ENCODE measurements at regions not wholly inside any gene's neighbourhood (a gene's known extent, or its start where the extent isn't known, plus 50 kb on each side); places are given as distances from the start of the nearest gene placed in this dataset.

DNA sequence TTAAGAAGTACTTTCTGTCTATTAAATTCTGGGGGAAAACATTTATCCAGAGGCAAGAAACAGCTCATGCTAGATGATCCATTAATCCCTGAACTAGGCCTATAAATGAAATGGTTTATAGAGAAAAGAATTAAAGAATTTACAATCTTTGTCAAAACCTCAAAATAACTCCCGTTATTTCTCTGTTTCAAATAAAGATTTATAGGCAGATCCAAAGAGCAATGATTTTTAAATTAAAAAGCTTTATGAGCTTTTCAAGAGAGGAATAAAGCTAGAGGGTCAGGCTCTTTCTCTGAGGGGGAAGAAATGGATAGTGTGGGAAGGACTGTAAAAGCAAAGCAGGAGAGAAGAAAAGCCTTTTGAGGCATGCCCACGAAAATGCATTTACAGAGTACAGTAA lies 82.5 kb upstream of the OGFRL1 start:
- H2BK5ac ChIP-seq (ENCODE audit: insufficient read length, low read length), result no peak overlapping the region
- H3K79me1 ChIP-seq (ENCODE audit: insufficient read depth, low read depth, low read length, poor library complexity, severe bottlenecking), result no peaks in the 10 kb centered on the region
- no peak overlapping the region for H3K14ac ChIP-seq (ENCODE audit: insufficient read depth, low read length)
- Mint-ChIP-seq H3K27ac (no peak overlapping the region), H3K4me1 (peaks cover 0 to 4% of the 10 kb centered on the region in 2 experiments; a peak in 3 of 4 replicates), H3K27me3 (ENCODE audit: low read depth) (no peaks in the 10 kb centered on the region), H3K9me3 (peaks cover 0 to 1% of the 10 kb centered on the region in 2 experiments; a peak in 1 of 5 replicates), H3K4me3 (no peak overlapping the region), H3K36me3 (ENCODE audit: insufficient read depth in 1 of 3, low read depth in 3 of 3) (no peaks in the 10 kb centered on the region)
- H2BK20ac ChIP-seq (ENCODE audit: low read depth, low read length, poor library complexity, severe bottlenecking), result no peak overlapping the region
- H4K20me1 ChIP-seq (ENCODE audit: control insufficient read depth, insufficient read depth, insufficient read length), result no peaks in the 10 kb centered on the region
- no peak overlapping the region for H3K23ac ChIP-seq (ENCODE audit: insufficient read length, low read depth, low read length)
- H3K4me2 ChIP-seq (ENCODE audit: insufficient read depth, insufficient read length, low read length), result no peak overlapping the region
- H3K79me2 ChIP-seq (ENCODE audit: insufficient read depth, low read length), result no peaks in the 10 kb centered on the region
- H4K5ac ChIP-seq (ENCODE audit: insufficient read length, low read depth, low read length), result no peak overlapping the region
- no peaks in the 10 kb centered on the region for H3K4me1 ChIP-seq (ENCODE audit: insufficient read depth, low read length)
- H2BK12ac ChIP-seq (ENCODE audit: insufficient read length, low read depth, low read length), result no peak overlapping the region
- no peak overlapping the region for H3T11ph ChIP-seq (ENCODE audit: low read length)
- H4K8ac ChIP-seq (replicated peaks; ENCODE audit: insufficient read length, low read depth, low read length), result no peak overlapping the region
- DNase-seq, result no peak
- no peak overlapping the region for H2AK5ac ChIP-seq (ENCODE audit: insufficient read length, low read length)
- no peak overlapping the region for H3K9ac ChIP-seq (ENCODE audit: extremely low read depth, insufficient read length, low read length)
- no peak overlapping the region for H3K27ac ChIP-seq (ENCODE audit: insufficient read length, low read depth, low read length)
- no peak overlapping the region for H2BK120ac ChIP-seq (ENCODE audit: low read depth, low read length, poor library complexity, severe bottlenecking)
- H3K27me3 ChIP-seq (ENCODE audit: insufficient read depth, low read length), result no peaks in the 10 kb centered on the region
- TF ChIP-seq, protein P1, sequence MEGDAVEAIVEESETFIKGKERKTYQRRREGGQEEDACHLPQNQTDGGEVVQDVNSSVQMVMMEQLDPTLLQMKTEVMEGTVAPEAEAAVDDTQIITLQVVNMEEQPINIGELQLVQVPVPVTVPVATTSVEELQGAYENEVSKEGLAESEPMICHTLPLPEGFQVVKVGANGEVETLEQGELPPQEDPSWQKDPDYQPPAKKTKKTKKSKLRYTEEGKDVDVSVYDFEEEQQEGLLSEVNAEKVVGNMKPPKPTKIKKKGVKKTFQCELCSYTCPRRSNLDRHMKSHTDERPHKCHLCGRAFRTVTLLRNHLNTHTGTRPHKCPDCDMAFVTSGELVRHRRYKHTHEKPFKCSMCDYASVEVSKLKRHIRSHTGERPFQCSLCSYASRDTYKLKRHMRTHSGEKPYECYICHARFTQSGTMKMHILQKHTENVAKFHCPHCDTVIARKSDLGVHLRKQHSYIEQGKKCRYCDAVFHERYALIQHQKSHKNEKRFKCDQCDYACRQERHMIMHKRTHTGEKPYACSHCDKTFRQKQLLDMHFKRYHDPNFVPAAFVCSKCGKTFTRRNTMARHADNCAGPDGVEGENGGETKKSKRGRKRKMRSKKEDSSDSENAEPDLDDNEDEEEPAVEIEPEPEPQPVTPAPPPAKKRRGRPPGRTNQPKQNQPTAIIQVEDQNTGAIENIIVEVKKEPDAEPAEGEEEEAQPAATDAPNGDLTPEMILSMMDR (conservative IDR thresholded peaks at IDR 0.05), result no peak
- no peaks in the 10 kb centered on the region for H3K23me2 ChIP-seq (ENCODE audit: insufficient read length, low read depth, low read length, poor library complexity, severe bottlenecking)
- no peak overlapping the region for H3K4ac ChIP-seq (ENCODE audit: low read depth, low read length)
- H4K91ac ChIP-seq (ENCODE audit: insufficient read length, low read depth, low read length), result no peak overlapping the region
- no peaks in the 10 kb centered on the region for H3K9me3 ChIP-seq (ENCODE audit: control insufficient read depth, low read depth, low read length)
- H2BK15ac ChIP-seq (ENCODE audit: low read depth, low read length), result no peak overlapping the region
- no peak overlapping the region for H2AFZ ChIP-seq (ENCODE audit: low read length)
- no peak overlapping the region for H3K18ac ChIP-seq (ENCODE audit: insufficient read length, low read depth, low read length)
- no CpG with 5 or more reads among the region's 2 CpGs for WGBS (ENCODE audit: extremely low coverage, insufficient read length, low lambda C conversion rate)
- no peak overlapping the region for H3K56ac ChIP-seq (ENCODE audit: insufficient read length, low read depth, low read length)
